Skin of body (tissue), 1 donor: ENCODE measurements at regions not wholly inside any gene's neighbourhood (a gene's known extent, or its start where the extent isn't known, plus 50 kb on each side); places are given as distances from the start of the nearest gene placed in this dataset.

Experiments used
- DNase-seq: peaks from one replicate; lab custom pipeline; 2025; lab: John Stamatoyannopoulos, UW

- DNase-seq, result no peak
These were observed 182.6 kb downstream of the EFNB2 start for GRCh38 chr13:106352850-106353249.

DNA sequence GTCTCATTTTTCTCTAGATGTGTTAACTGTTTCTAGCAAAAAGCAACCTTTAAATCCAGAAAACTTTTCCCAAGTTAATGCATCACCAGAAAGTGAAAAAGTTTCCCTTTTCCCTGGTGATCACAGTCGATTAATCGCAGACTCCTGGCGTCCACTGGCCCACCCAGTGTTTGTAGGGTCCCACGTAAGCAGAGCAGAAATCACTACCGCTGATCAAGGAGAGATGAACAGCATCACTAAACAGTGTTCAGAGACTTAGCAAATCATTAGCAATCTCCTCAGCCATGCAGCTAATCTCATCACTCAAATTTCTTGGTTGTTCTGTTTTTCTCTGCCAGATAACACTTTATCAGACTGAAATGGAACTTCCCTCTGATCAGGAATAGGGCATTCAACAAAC lies 184.2 kb downstream of the EFNB2 start:
- no peak for DNase-seq

- DNase-seq, result no peak
These were observed 185.3 kb downstream of the EFNB2 start for GRCh38 chr13:106350208-106350607.

DNA sequence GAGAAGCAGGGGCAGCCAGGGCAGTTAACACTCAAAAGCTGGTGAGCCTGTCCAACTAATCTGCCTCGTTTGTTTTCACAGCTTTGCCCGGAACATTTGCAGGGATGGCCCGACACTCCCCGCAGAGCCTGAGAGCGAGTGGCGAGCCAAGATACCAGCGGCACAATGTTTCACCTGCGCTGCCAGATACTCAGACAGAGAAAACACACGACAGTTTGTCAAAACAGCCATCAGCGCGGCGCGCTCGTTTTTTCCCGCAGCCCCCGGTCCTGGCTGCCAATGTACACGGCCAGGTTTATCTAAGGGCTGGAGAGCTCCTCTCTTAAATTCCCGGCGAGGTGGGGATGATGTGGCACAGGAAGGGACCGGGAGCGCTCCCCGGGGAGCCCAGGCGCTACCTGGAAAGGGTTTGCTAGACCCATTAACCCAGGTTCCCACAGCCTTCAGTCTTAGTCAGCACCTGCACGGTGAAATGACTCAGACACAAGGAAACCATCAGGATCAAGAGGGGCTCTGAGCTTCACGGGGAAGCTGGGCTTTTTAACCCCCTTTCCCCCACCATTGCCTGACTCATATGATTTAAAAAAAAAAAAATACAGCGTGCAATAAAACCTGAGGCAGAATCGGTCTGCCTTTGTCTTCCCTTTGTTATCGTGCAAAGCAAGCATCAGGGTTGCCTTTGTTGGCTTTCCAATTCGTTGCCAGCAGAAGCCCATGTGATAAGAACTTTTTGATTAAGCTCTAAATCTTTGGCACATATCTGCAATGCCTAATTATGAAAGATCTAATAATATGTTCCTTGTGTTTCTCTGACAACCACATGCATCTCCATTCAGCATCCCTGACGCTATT lies 186.2 kb downstream of the EFNB2 start:
- no peak for DNase-seq

DNA sequence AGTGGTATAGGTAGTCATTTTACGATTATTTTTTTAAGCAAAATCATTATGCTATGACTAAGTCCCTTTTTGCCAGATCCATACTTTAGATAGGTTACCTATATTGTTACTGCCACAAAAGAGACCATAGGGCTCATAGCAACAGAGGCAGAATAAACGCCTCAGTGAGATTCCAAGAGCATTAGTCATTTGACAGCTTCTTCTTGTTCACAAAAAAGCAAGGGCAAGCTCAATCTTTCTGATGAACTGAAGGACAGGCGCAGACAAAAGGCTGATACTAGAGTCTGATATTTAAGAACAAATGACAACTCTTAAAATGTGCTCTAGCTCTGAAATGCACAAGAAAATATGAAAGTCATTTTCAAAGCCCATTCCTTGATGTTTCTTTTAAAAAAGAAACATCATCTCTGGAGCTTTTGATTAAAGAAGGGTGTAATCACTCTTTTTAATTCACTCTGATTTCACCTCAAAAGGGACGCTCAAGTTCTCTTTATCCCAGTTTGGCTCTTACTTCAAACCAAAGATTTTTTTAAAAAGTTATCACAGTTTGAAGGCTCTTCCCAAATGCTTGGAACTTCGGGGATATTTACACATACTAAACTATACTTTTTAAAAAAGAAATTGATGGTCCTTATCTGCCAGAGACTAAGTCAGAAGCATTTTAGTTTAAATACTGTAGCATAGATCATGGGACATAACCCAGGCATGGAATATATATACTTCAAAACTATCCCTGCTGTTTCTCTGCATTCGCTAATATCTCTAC lies 187.2 kb downstream of the EFNB2 start:
- no peak for DNase-seq

DNA sequence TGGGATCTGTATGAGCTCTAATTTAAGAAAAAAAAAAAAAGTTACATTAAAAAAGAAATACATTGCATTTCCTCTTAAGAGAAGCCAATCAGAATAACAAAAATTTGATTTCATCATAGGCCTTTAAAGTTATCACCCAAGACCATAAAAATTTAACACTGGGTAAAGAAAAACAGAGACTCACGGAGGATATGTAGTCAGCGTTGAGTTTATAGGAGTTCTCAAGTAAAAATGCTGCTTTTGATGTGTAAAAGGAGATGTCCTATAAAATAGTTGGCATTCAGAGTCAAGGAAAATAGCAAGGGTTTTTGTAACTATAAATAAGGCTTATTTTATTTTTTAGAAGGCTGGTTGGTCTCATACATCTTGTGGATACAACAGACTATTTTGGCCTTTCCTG lies 191.1 kb downstream of the EFNB2 start:
- no peak for DNase-seq

- no peak for DNase-seq
These were observed 191.6 kb downstream of the EFNB2 start for GRCh38 chr13:106343836-106344235.

GRCh38 chr13:106340249-106340648 lies 195.2 kb downstream of the EFNB2 start:
- no peak for DNase-seq

DNA sequence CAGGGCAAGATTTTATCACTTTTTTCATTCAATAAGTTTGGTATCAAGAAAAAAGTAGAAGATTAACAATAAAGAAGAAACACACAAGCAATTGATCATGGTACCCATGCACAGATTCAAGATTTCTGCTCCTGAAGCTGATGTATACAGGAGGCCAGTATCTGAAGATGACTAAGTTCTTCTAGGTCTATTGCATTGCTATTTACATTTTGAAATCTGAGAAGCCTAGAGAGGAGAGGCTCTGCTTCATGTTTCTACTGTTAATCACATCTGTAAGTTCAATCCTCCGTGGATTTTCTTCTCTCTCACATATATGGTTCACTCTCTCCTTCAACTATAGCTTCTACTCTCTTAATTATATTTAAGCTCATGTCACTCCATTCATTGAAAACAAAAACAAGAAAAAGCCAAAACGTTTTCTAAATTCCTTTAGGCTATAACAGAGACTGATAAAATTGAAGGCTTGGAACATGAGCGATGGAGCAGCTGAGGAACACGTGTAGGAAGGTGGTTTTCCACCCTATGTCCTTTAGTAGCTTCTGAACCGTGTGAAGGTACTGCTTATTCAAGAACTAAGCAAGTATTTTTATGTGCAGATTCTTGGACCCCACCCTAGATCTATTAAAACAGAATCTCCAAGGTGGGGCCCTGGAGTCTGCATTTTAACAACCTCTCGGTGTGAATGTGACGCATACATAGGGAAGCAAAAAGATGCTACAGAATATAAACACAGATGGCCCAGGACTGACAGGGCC lies 198.2 kb downstream of the EFNB2 start:
- no peak for DNase-seq

DNA sequence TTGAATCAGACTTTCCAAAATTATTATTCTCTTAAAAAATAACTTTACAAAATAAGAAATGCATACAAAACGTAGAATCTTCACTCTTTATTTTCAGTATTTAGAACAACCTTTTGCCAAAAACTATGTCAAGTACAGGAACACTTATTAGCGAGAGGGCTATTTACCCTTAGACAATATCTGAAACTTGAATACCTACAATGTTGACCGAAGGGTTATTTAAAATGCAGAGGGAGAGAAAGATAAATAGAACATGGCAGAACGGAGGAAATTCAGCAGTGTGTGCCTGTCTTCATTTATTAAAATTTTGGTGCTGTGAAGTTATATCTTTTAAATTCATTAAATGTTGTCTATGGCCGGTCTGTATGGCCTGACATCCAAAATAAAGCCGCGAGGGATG lies 198.8 kb downstream of the EFNB2 start:
- no peak for DNase-seq

DNA sequence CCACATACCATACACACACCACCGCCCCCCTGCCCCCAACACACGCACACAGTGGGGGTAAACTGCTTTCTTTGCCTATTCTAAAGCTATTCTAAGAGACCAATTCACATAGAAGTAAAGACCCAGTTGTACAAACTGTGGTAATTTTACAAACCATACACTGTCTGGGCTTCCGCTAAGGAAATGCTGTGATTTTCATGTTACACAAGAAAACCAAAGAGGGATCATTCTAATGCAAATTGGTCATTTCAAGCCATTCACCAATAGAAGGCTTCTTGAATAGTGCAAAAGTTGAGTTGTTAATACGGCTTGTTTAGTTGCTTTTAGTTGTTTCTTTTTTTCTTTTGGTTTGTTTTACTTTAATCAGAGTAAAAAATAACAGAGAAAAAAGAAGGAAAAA lies 202.8 kb downstream of the EFNB2 start:
- no peak for DNase-seq

- no peak for DNase-seq
These were observed 204.3 kb downstream of the EFNB2 start for GRCh38 chr13:106331116-106331515.

DNA sequence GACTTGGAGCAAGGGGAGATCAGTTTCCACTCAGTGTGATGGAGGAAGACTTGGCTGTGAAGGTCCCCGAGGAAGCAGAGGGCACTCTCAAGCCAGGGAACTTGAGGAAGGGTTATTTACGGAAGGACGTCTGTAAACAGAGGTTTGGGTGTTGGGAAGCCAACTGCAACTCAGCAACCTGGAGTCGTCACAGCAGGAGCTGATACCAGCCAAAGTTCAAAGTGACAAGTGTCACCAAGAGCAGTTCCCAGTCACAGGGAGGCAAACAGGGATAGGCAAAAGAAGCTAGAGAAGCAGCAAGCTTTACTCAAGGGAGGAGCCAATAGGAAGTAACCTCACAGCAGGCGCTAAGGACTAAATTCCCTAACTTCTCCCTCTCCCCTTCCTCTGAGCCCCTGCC lies 205.5 kb downstream of the EFNB2 start:
- no peak for DNase-seq

GRCh38 chr13:106326751-106327150 lies 208.7 kb downstream of the EFNB2 start:
- DNase-seq, result no peak

GRCh38 chr13:106324444-106324843 lies 211.0 kb downstream of the EFNB2 start:
- no peak for DNase-seq

DNA sequence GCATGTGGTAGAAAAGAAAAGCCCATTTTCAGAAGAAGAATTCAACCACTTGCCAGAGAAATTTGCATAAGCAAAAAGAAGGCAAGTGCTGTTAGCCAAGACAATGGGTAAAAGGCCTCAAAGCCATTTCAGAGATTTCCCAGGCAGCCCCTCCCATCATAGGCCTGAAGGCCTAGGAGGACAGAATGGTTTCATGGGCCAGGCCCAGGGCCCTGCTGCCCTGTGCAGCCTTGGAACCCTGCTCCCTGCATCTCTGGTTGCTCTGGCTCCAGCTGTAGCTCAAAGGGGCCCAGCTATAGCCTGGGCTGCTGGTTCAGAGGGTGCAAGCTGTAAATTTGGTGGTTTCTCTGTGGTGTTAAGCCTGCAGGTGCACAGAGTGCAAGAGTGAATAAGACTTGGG lies 212.8 kb downstream of the EFNB2 start:
- DNase-seq, result no peak

DNA sequence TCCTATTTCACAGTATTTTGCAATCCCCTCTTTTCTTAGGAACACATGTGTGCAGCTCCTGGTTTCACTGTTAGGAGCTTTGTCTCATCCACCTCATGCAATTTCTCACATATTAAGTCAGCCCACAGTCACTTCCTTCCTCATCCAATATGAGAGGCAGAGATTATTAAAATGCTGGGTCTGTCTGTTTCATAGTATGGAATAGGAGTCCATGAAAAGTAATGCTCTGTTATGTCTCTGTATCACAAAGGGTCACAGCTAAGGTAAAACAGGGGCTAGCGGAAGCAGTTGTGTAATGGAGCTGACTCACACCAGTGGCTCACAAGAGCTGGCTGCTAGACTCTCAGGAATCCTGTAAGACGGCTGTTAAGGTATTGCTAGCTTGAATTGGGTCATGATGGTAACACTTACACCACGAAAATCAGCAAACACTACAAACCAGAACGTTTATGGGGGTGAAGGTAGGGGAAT lies 216.5 kb downstream of the EFNB2 start:
- DNase-seq, result no peak

- DNase-seq, result no peak
These were observed 221.0 kb downstream of the EFNB2 start for GRCh38 chr13:106314417-106314816.

GRCh38 chr13:106311004-106311403 lies 224.5 kb downstream of the EFNB2 start:
- DNase-seq, result no peak

DNA sequence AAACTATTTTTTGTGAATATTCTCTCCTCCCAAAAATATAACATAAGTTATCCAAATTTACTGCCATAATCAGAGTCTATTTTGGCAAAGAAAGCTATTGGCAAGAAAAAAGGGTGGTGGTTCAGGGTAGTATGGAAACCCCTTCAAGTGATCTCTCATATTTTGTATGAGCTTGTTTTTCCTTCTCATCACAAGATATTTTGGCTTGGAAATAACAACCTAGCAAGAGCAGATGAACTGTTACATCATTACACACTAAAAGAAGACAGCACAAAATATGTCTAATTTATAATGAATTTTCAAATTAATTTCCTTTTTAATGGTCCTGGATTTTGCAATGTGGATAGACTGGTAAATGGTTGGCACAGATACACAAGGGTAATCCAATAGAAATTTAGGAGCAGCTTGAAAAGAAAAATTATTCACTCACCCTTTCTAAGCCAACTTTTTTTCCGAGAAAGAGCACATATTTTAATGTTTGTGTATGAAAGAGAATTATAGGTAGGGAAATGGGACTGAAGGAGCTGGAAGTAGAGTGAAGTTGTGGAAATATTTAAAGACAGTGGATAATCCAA lies 225.1 kb downstream of the EFNB2 start:
- no peak for DNase-seq

DNA sequence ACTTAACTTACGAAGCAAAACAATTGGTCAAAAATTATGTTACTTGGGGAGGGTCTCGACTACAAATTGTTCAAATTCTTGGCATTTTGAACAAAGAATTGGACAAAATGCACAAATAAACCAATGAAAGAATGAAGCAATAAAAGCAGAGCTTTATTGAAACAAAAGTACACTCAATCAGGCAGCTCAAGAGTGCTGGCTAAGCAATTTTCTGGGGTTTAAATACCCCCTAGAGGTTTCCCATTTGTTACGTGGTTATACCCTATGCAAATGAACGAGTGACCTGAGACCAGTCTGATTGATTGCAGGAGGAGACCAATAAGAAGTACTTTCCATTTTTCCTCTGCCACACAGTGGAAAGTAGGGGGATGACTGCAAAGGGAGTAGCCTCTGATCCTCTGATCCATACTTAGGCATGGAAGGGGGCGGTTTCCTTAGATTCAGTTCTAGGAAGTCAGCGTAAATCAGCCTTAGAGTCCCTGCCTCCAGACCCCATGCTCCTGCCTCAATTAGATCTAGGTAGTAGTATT lies 228.6 kb downstream of the EFNB2 start:
- no peak for DNase-seq
